HG03095 (cell line): ENCODE measurements at regions not wholly inside any gene's neighbourhood (a gene's known extent, or its start where the extent isn't known, plus 50 kb on each side); places are given as distances from the start of the nearest gene placed in this dataset.

Source experiments
- ATAC-seq: cut with Tn5 transposase; IDR thresholded peaks from one replicate; pipeline ENCODE4 v1.9.1; 2021; ENCODE audit warnings: moderate library complexity; ENCODE audit not compliant: unreplicated experiment

- ATAC-seq = no peak
These were observed 139.8 kb downstream of the HNMT start for GRCh38 chr2:138104071-138104470.

DNA sequence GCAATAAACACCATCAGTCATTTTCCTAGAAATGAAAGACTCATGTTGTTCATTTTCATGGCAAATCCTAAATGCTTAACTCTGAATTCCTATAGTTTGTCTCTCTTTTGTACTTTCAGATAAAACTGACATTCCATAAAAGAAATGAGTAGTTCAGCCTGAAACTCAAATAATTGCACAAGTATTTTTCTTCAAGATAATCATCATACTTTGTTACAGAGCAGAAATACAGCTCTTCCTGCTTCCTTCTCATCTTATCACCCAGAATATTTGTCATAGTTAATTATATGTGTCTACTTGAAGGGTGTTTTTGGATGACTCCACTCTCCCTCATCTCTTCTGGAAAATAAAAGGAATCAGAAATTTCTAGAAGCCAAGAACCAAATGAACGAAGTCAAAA, 141.1 kb downstream of the HNMT start:
- ATAC-seq = no peak

- ATAC-seq = no peak
These were observed 142.3 kb downstream of the HNMT start for GRCh38 chr2:138106606-138107005.

DNA sequence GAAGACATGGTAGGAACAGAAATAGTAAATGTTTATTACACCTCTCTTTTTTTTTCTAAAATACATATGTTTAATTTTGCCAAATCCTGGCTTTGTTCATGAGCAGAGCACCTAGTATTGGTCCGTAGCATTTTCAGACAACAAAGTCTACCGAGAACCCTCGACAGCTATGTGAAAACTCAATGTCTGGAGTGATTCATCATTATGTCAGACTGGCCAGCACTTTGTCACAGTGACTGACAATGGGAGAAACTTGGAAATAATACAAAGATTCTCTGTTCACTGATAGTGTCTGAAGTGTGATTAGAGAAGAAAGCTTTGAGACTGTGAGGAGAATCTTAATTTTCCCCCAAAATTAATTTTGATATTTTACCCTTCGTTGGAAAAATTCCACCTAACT, 143.0 kb downstream of the HNMT start:
- no peak for ATAC-seq

GRCh38 chr2:138110453-138111083, 146.3 kb downstream of the HNMT start:
- no peak for ATAC-seq

GRCh38 chr2:138112536-138112935, 148.3 kb downstream of the HNMT start:
- no peak for ATAC-seq

GRCh38 chr2:138113871-138114525, 149.7 kb downstream of the HNMT start:
- ATAC-seq = no peak

- ATAC-seq = no peak
These were observed 151.4 kb downstream of the HNMT start for GRCh38 chr2:138115666-138116065.

DNA sequence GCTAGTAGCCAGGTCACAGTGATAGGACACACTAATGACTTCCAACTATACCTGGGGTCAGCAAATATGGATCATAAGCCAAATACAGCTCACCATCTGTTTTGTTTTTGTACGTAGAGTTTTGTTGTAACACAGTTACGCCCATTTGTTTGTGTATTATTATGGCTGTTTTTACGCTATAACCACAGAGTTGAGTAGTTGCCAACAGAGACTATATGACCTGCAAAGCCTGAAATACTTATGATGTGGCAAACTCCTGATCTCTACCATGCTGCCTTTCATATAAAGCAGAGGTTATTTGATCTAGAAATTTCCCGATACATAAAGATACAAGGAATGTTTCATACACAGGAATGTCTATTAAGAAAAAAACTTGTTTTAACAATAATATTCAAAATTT, 152.2 kb downstream of the HNMT start:
- no peak for ATAC-seq

GRCh38 chr2:138121666-138122661, 157.7 kb downstream of the HNMT start:
- no peak for ATAC-seq

DNA sequence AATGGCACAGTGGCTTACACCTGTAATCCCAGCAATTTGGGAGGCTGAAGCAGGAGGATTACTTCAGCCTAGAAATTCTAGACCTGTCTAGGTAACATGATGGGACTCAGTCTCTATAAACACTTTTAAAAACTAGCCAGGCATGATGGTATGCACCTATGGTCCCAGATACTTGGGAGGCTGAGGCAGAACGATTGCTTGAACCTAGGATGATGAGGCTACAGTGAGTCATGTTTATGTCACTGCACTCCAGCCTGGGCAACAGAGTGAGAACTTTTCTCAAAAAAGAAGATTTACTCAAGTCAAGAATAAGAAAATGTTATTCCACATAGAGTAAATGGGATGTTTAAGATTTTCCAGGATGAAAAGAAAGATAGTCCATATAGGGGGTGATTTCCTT, 158.6 kb downstream of the HNMT start:
- ATAC-seq = no peak

GRCh38 chr2:138123741-138124140, 159.5 kb downstream of the HNMT start:
- ATAC-seq = no peak

- ATAC-seq = no peak
These were observed 160.2 kb downstream of the HNMT start for GRCh38 chr2:138124521-138124920.

DNA sequence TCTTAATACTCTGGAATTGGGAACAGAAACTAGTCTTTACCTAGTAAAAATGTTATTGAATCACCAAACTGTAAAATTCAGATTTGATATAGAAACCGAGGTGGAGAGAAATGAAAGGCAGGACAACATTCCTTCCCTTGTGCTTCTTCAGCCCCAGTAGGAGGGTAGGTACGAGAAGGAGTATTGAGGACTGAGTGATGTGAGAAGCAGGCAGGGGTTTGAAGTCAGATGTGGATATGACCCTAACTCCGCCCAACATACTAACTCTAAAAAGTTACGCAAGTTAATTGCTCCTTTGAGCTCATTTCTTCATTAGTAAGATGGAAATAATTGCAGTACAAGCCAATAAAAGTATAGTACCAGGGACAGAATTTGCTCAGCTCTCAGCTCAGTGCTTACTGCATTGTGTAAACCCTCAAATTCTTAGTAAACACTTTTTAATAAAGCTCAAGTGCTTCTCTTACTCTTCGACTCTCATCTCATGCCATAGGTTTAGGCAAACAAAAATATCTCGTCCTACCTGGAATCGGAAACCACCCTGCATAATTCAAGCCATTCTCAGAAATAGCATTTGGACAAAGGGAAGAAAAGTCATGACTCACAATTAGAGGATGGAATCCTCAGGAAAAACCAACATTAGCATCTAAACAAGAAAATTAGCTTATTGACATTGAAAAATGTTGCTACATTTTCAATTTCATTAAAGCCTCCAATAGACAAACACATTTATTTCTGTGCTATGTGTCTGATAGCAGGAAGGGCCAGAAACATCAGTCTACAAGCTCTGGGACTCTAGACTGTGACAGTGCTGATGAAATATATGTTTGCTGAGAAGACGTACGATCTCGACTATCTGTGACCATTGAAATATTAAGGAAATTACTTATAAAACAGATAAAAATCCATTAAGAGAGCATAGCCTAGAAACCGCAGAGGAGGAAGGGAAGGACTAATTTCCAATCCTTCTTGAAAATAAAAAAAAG, 161.3 kb downstream of the HNMT start:
- no peak for ATAC-seq

GRCh38 chr2:138132108-138132507, 167.8 kb downstream of the HNMT start:
- no peak for ATAC-seq

GRCh38 chr2:138137949-138138348, 173.7 kb downstream of the HNMT start:
- no peak for ATAC-seq

DNA sequence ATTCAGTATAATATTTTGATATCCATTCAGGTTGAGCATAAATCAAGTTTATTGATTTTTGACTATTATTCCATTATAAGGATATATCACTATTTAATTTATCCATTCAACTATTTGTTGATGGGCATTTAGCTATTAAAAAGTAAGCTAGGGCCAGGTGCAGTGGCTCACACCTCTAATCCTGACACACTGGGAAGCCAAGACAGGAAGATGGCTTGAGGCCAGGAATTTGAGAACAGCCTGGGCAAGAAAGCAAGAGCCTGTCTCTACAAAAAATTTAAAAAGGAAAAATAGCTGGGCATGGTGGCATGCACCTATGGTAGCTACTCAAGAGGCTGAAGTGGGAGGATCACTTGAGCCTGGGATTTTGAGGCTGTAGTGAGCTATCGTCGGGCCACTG, 183.5 kb downstream of the HNMT start:
- no peak for ATAC-seq

- no peak for ATAC-seq
These were observed 191.0 kb downstream of the HNMT start for GRCh38 chr2:138155304-138155703.

GRCh38 chr2:138157372-138157771, 193.1 kb downstream of the HNMT start:
- no peak for ATAC-seq

- ATAC-seq = no peak
These were observed 206.2 kb downstream of the HNMT start for GRCh38 chr2:138170485-138170884.

GRCh38 chr2:138171244-138171643, 207.0 kb downstream of the HNMT start:
- no peak for ATAC-seq
